ENCODE measurements at regions not wholly inside any gene's neighbourhood (a gene's known extent, or its start where the extent isn't known, plus 50 kb on each side); places are given as distances from the start of the nearest gene placed in this dataset.

GRCh38 chr6:44561060-44561623 is 173.6 kb downstream of the CDC5L start:
- DNase-seq = no peak

- no peak for DNase-seq
These were observed 174.5 kb downstream of the CDC5L start for GRCh38 chr6:44561832-44562665.

GRCh38 chr6:44563397-44563796 is 175.9 kb downstream of the CDC5L start:
- DNase-seq = no peak

- no peak for DNase-seq
These were observed 177.5 kb downstream of the CDC5L start for GRCh38 chr6:44564906-44565524.

GRCh38 chr6:44567406-44567805 is 179.9 kb downstream of the CDC5L start:
- DNase-seq = no peak

GRCh38 chr6:44569131-44569530 is 181.6 kb downstream of the CDC5L start:
- DNase-seq = no peak

- DNase-seq = no peak
These were observed 182.5 kb downstream of the CDC5L start for GRCh38 chr6:44569931-44570385.

- no peak for DNase-seq
These were observed 184.0 kb downstream of the CDC5L start for GRCh38 chr6:44571510-44571909.

GRCh38 chr6:44572346-44572745 is 184.8 kb downstream of the CDC5L start:
- DNase-seq = no peak

- no peak for DNase-seq
These were observed 188.1 kb downstream of the CDC5L start for GRCh38 chr6:44575644-44576043.

- no peak for DNase-seq
These were observed 188.7 kb downstream of the CDC5L start for GRCh38 chr6:44576132-44576631.

GRCh38 chr6:44580901-44581300 is 193.4 kb downstream of the CDC5L start:
- DNase-seq = no peak

GRCh38 chr6:44582930-44583329 is 195.4 kb downstream of the CDC5L start:
- no peak for DNase-seq

- no peak for DNase-seq
These were observed 203.0 kb downstream of the CDC5L start for GRCh38 chr6:44590471-44590870.

GRCh38 chr6:44593539-44593944 is 206.0 kb downstream of the CDC5L start:
- peak; percentile 83 for DNase-seq

GRCh38 chr6:44594481-44594880 is 207.0 kb downstream of the CDC5L start:
- no peak for DNase-seq

GRCh38 chr6:44598679-44599078 is 211.2 kb downstream of the CDC5L start:
- DNase-seq = no peak

- DNase-seq = no peak
These were observed 212.2 kb downstream of the CDC5L start for GRCh38 chr6:44599672-44600071.

- DNase-seq = peak; percentile 47
These were observed 215.7 kb downstream of the CDC5L start for GRCh38 chr6:44603044-44603686.

- peak; percentile 24 for DNase-seq
These were observed 219.0 kb downstream of the CDC5L start for GRCh38 chr6:44606504-44606903.

- DNase-seq = peak; percentile 32
These were observed 219.5 kb downstream of the CDC5L start for GRCh38 chr6:44606976-44607375.

GRCh38 chr6:44608175-44608574 is 220.7 kb downstream of the CDC5L start:
- DNase-seq = peak; percentile 40

- no peak for DNase-seq
These were observed 221.6 kb downstream of the CDC5L start for GRCh38 chr6:44609051-44609612.

Measured in activated CD8-positive, alpha-beta memory T cell treated with anti-CD3 and anti-CD28 coated beads for 24 hours (primary cell).